ENCODE measurements at regions not wholly inside any gene's neighbourhood (a gene's known extent, or its start where the extent isn't known, plus 50 kb on each side); places are given as distances from the start of the nearest gene placed in this dataset.

- no peak for TF ChIP-seq CTCF (IDR thresholded peaks at IDR 0.05; ENCODE audit: low read length)
- no peak for TF ChIP-seq EZH2 (IDR thresholded peaks at IDR 0.05; ENCODE audit: borderline replicate concordance, low read length)
Measured at GRCh38 chr10:28958468-28958867, 281.1 kb downstream of the BAMBI start.

Measured in OCI-LY1 (cell line).